Esophagus squamous epithelium (tissue), 4 donors: ENCODE measurements at regions not wholly inside any gene's neighbourhood (a gene's known extent, or its start where the extent isn't known, plus 50 kb on each side); places are given as distances from the start of the nearest gene placed in this dataset.

Experiments used
- POLR2A ChIP-seq, 4 donors: fragments of 450-650 bp; IDR thresholded peaks; one replicate each; pipeline ENCODE4 v1.6.1; 2017; ENCODE audit warnings: antibody characterized with exemption in 4 of 4, mild to moderate bottlenecking in 4 of 4, moderate library complexity in 3 of 4
- TF ChIP-seq, protein P1 (sequence below), 6 experiments: fragments of 450-650 bp in 4 of 6; fragments of 200-600 bp in 2 of 6; sonication (generic) in 2 of 6; IDR thresholded peaks; one replicate each; pipeline ENCODE4 v1.5.1; 2016 to 2019; ENCODE audit warnings: antibody characterized with exemption in 6 of 6, mild to moderate bottlenecking in 4 of 6, moderate library complexity in 4 of 6

DNA sequence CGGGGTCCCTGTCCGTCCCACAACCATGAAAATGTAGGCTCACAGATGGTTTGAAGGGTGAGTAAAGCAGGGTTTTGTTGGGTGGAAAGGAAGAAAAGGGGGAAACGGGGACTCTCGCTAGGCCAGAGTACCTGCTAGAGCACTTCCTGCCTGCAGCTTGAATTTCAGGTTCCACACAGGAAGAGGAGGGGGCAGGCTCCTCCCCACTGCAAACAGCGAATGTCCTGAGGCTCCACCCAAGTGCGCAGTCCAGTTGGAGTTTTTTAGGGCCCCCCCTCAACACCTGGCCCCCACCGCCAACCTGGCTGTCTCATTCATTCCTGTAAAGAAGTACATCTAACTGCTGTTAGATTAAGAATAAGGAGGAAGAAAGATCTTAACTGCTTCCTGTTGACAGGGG lies 414.7 kb downstream of the SH2D4B start:
- TF ChIP-seq POLR2A (IDR thresholded peaks at IDR 0.05): no peak
- TF ChIP-seq, protein P1, sequence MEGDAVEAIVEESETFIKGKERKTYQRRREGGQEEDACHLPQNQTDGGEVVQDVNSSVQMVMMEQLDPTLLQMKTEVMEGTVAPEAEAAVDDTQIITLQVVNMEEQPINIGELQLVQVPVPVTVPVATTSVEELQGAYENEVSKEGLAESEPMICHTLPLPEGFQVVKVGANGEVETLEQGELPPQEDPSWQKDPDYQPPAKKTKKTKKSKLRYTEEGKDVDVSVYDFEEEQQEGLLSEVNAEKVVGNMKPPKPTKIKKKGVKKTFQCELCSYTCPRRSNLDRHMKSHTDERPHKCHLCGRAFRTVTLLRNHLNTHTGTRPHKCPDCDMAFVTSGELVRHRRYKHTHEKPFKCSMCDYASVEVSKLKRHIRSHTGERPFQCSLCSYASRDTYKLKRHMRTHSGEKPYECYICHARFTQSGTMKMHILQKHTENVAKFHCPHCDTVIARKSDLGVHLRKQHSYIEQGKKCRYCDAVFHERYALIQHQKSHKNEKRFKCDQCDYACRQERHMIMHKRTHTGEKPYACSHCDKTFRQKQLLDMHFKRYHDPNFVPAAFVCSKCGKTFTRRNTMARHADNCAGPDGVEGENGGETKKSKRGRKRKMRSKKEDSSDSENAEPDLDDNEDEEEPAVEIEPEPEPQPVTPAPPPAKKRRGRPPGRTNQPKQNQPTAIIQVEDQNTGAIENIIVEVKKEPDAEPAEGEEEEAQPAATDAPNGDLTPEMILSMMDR (IDR thresholded peaks at IDR 0.05): no peak
